ENCODE measurements at regions not wholly inside any gene's neighbourhood (a gene's known extent, or its start where the extent isn't known, plus 50 kb on each side); places are given as distances from the start of the nearest gene placed in this dataset.

DNA sequence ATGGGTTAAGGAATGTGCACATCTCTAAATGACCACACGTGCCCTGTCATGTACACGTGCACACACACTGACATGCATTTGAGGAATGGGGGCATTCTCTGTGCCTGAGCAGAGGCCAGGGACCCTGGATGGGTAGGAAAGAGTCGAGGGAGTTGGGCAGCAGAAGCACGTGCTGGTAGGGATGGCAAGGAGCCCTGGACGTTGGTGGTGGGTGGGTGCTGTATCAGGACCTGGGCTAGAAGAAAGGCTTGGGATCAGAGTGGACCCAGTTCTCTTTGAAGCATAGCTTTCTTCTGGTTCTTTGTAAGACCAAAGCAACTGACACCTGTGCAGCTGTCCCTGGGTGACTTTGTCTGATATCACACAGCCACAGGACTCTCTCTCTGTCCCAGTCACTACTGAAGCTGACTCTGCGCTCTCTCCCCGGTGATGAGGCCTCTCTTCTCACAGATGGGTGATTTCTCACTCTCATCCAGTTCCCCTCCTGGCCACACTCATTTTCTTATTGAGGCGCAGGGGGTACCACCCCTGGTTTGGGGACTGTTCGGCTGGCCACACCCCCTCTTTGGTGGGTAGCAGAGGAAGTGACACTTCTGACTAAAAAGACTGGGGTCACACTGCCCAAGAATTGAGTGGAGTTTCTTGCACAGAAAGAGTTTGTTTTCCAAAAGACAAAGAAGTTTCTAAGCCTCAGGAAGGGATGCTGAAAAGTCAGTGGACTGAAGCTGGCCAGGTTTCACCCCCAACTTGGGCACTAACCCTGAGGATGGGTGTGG lies 171.7 kb upstream of the RTL1 start (continued):
- TF ChIP-seq NFE2L2 (IDR thresholded peaks at IDR 0.05; ENCODE audit: low read depth, low read length): no peak

DNA sequence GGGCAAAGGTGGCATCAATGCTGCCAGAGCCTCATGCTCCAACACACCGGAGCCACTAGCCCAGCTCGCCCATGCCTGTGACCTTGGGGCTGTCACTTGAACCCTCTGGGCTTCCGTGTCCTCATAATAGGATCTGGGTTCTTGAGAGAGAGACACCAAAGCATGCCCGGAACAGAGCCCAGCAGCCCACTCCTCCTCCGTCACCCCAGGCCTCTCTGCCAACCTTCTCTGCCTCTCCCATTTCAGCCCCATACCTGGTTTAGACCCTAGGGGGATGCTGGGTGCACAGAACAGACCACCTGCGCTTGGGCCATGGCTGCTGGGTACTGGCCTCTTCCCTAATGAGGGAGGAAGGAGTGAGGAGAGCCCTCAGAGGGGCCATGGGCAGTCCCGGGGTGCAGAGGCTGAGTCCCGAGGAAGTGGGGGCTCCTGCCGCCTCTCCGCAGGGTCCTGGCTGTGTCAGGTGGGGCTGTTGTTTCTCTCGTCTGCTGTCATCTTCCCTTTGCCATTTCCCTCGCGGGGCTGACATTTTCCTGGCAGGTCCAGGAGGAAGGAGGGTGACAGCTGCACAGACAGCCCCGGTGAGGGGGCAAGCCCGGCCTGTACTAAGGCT lies 172.4 kb upstream of the RTL1 start:
- peaks cover 12% of the 10 kb centered on the region for H4K20me1 ChIP-seq (ENCODE audit: insufficient read depth, low read length)
- dilution Hi-C loops (cut with HindIII; ENCODE audit: low sequenced_read_pairs, unreplicated experiment): no loop called here
- H3K9me1 ChIP-seq (ENCODE audit: insufficient read depth, low read length): peaks cover 10% of the 10 kb centered on the region; the same call in 1 of the 2 replicates

More for the DNA sequence above, 172.4 kb upstream of the RTL1 start:
- Histone ChIP-seq H3K4me3 (ENCODE audit: insufficient read depth, low read depth, low read length) (no peak overlapping the region), H3K36me3 (ENCODE audit: control insufficient read depth, insufficient read depth, low read length) (peaks cover 8% of the 10 kb centered on the region; the same call in 1 of the 2 replicates), H4K91ac (ENCODE audit: insufficient read depth, low read depth, low read length) (no peak overlapping the region), H3K23ac (ENCODE audit: low read depth, low read length) (no peak overlapping the region), H2AK5ac (ENCODE audit: low read depth, low read length) (peak overlapping the region; percentile 51), H3K4me2 (ENCODE audit: low read depth, low read length) (no peak overlapping the region), H3K56ac (ENCODE audit: extremely low read depth, insufficient read depth, low read length) (no peak overlapping the region), H2BK15ac (ENCODE audit: low read depth, low read length) (no peak overlapping the region), H2BK120ac (ENCODE audit: low read depth, low read length) (peak overlapping the region; percentile 13; the same call in 1 of the 2 replicates), H2AK9ac (replicated peaks; ENCODE audit: low read depth, low read length, poor library complexity) (no peak overlapping the region), H3K9ac (ENCODE audit: low read depth, low read length) (no peak overlapping the region), H3K27ac (ENCODE audit: insufficient read depth, low read length) (no peak overlapping the region), H4K8ac (ENCODE audit: low read depth in 2 of 2, low read length in 2 of 2) (no peak overlapping the region), H3K18ac (ENCODE audit: low read depth, low read length) (no peak overlapping the region), H3K79me1 (ENCODE audit: low read depth in 1 of 2, low read length in 2 of 2) (peaks cover 0 to 6% of the 10 kb centered on the region in 2 experiments; a peak in 1 of 4 replicates), H3K27me3 (ENCODE audit: control insufficient read depth, insufficient read depth, low read length) (peaks cover 2% of the 10 kb centered on the region; the same call in 1 of the 2 replicates), H2BK20ac (ENCODE audit: low read depth, low read length) (no peak overlapping the region), H3K4ac (ENCODE audit: low read depth, low read length) (no peak overlapping the region), H2BK5ac (ENCODE audit: low read depth, low read length, poor library complexity, severe bottlenecking) (no peak overlapping the region), H3K9me3 (ENCODE audit: control insufficient read depth, insufficient read depth, low read length) (no peaks in the 10 kb centered on the region), H2AFZ (replicated peaks; ENCODE audit: low read length, poor library complexity) (no peak overlapping the region), H4K5ac (ENCODE audit: low read depth, low read length) (no peak overlapping the region), H3K14ac (replicated peaks; ENCODE audit: low read depth, low read length) (no peak overlapping the region), H3K4me1 (ENCODE audit: control insufficient read depth, insufficient read depth, low read length) (peaks cover 26% of the 10 kb centered on the region)
- WGBS, 2 experiments (ENCODE audit: extremely low coverage in 2 of 2, insufficient read length in 1 of 2): 50% methylated on average over 2 of the region's 15 CpGs; no CpG with 5 or more reads in 1 of the 2 experiments
- ATAC-seq (ENCODE audit: low read depth): no peak
- ChIA-PET CTCF (no interaction called here), POLR2A (ENCODE audit: unreplicated experiment) (interaction anchor here (0.5 kb wide), 1 partner anchor 551 kb away, joined by 14 read pairs; no protein-coding TSS in a partner anchor)
- no TSS peak for BruUV-seq (replicated peaks)
- intact Hi-C loops (cut with micrococcal nuclease) (loop anchor here (10.0 kb wide), 1 partner anchor 159 kb away; no protein-coding TSS in a partner anchor), in situ Hi-C loops (cut with MboI; ENCODE audit: low sequenced_read_pairs) (no loop called here)
- no peak for DNase-seq
- TF ChIP-seq MXI1 (IDR thresholded peaks at IDR 0.05; ENCODE audit: borderline replicate concordance, low read depth, low read length): no peak
- TF ChIP-seq NFE2L2 (IDR thresholded peaks at IDR 0.05; ENCODE audit: low read depth, low read length): no peak
- no peak for TF ChIP-seq RAD21 (IDR thresholded peaks at IDR 0.05; ENCODE audit: low read length)
- TF ChIP-seq, protein P1, sequence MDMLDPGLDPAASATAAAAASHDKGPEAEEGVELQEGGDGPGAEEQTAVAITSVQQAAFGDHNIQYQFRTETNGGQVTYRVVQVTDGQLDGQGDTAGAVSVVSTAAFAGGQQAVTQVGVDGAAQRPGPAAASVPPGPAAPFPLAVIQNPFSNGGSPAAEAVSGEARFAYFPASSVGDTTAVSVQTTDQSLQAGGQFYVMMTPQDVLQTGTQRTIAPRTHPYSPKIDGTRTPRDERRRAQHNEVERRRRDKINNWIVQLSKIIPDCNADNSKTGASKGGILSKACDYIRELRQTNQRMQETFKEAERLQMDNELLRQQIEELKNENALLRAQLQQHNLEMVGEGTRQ (IDR thresholded peaks at IDR 0.05; ENCODE audit: low read depth, low read length): no peak
